A549 (cell line): ENCODE measurements at regions not wholly inside any gene's neighbourhood (a gene's known extent, or its start where the extent isn't known, plus 50 kb on each side); places are given as distances from the start of the nearest gene placed in this dataset.
"Not testable (repeated sequence)": the region's sequence is repeated elsewhere in the genome, so short reads cannot be mapped to it uniquely, and the experiment has no call there.

ENCODE experiments used
- ATAC-seq, 2 experiments: fragments of 200-7000 bp in 1 of 2; fragments of >200 bp in 1 of 2; cut with Nextera tagmentation in 1 of 2; cut with Tn5 transposase in 1 of 2; 3 replicates each; pipeline versions ENCODE4 v1.8.0 to v1.9.1; 2018 to 2020; ENCODE audit warnings: mild to moderate bottlenecking in 1 of 2, moderate library complexity in 1 of 2
- CTCF ChIA-PET: fragments of 300-600 bp; sonication (Branson Sonifier 250); formaldehyde crosslinking; extraction: SDS; loops from one replicate; lab custom pipeline; 2021; ENCODE audit warnings: antibody characterized with exemption, inconsistent platforms; lab: Yijun Ruan, JAX
- POLR2A ChIA-PET: fragments of 350-600 bp; formaldehyde crosslinking; extraction: SDS; loops from one replicate; lab custom pipeline; 2021; ENCODE audit warnings: antibody characterized with exemption, inconsistent platforms; lab: Yijun Ruan, JAX
- DNase-seq, 2 experiments: peaks; one replicate each; pipeline versions ENCODE4 v3.0.0 to v3.0.0-alpha.2; 2011 to 2016; ENCODE audit warnings: low read depth in 1 of 2, low spot score in 1 of 2
- FAIRE-seq: peaks from 2 replicates; lab custom pipeline; 2011; peaks lifted over from hg19 to GRCh38; lab: Jason Lieb, UNC
- H3K27ac ChIP-seq, 2 experiments: fragments of >200 bp; sonication (Bioruptor Twin); formaldehyde crosslinking; 3 replicates each; pipeline ENCODE4 v1.5.1; 2016 to 2017
- H3K4me1 ChIP-seq: fragments of >200 bp; sonication (Bioruptor Twin); formaldehyde crosslinking; 3 replicates; pipeline ENCODE4 v1.6.1; 2016
- H3K4me2 ChIP-seq: fragments of >200 bp; sonication (Bioruptor Twin); formaldehyde crosslinking; 3 replicates; pipeline ENCODE4 v1.6.1; 2016
- H3K4me3 ChIP-seq: fragments of >200 bp; sonication (Bioruptor Twin); formaldehyde crosslinking; 3 replicates; pipeline ENCODE4 v1.5.1; 2016
- H3K9me3 ChIP-seq: fragments of >200 bp; sonication (Bioruptor Twin); formaldehyde crosslinking; 3 replicates; pipeline ENCODE4 v1.6.1; 2016
- ATOH8 ChIP-seq: fragments of 250-450 bp; sonication (Bioruptor Pico); IDR thresholded peaks from 2 replicates; pipeline ENCODE4 v1.5.0; 2020; ENCODE audit warnings: low read depth, mild to moderate bottlenecking, moderate library complexity
- BHLHE40 ChIP-seq: IDR thresholded peaks from 2 replicates; pipeline ENCODE4 v1.6.1; 2012; ENCODE audit warnings: low read depth, low read length, inconsistent platforms
- CBX8 ChIP-seq: fragments of 200-600 bp; sonication (generic); IDR thresholded peaks from 2 replicates; pipeline ENCODE4 v1.6.1; 2016
- CHD2 ChIP-seq: fragments of 150-350 bp; IDR thresholded peaks from 2 replicates; pipeline ENCODE4 v1.6.1; 2014; ENCODE audit warnings: low read length; ENCODE audit not compliant: partially characterized antibody
- EP300 ChIP-seq, 2 experiments: fragments of >200 bp; sonication (Bioruptor Twin); formaldehyde crosslinking; IDR thresholded peaks; 2 replicates in 1 of 2; 3 replicates in 1 of 2; pipeline ENCODE4 v1.6.1; 2016 to 2017
- HEYL ChIP-seq: fragments of 250-450 bp; sonication (Bioruptor Pico); IDR thresholded peaks from 2 replicates; pipeline ENCODE4 v1.8.0; 2021; ENCODE audit warnings: mild to moderate bottlenecking, moderate library complexity
- HOXA7 ChIP-seq: fragments of 250-450 bp; sonication (Bioruptor Pico); IDR thresholded peaks from 2 replicates; pipeline ENCODE4 v1.5.0; 2020; ENCODE audit warnings: mild to moderate bottlenecking, moderate library complexity
- HOXB13 ChIP-seq: fragments of 250-450 bp; sonication (Bioruptor Pico); IDR thresholded peaks from 2 replicates; pipeline ENCODE4 v1.5.0; 2020; ENCODE audit warnings: low read depth, mild to moderate bottlenecking, moderate library complexity
- HOXB5 ChIP-seq: fragments of 250-450 bp; sonication (Bioruptor Pico); IDR thresholded peaks from 2 replicates; pipeline ENCODE4 v1.5.0; 2020; ENCODE audit warnings: mild to moderate bottlenecking, moderate library complexity
- JUN ChIP-seq, 2 experiments: fragments of >200 bp; sonication (Bioruptor Twin); formaldehyde crosslinking; IDR thresholded peaks; 2 replicates in 1 of 2; 3 replicates in 1 of 2; pipeline ENCODE4 v1.6.1; 2016 to 2017
- JUNB ChIP-seq: fragments of >200 bp; sonication (Bioruptor Twin); formaldehyde crosslinking; IDR thresholded peaks from 2 replicates; pipeline ENCODE4 v1.6.1; 2016
- MAX ChIP-seq: IDR thresholded peaks from 2 replicates; pipeline ENCODE4 v1.6.1; 2012
- MAZ ChIP-seq: fragments of 150-350 bp; IDR thresholded peaks from 2 replicates; pipeline ENCODE4 v1.6.1; 2014; ENCODE audit warnings: antibody characterized with exemption, low read depth, low read length, borderline replicate concordance
- NFE2L2 ChIP-seq: fragments of 150-350 bp; conservative IDR thresholded peaks from 2 replicates; pipeline ENCODE4 v1.6.1; 2014; ENCODE audit warnings: low read length
- NR3C1 ChIP-seq: fragments of >200 bp; sonication (Bioruptor Twin); formaldehyde crosslinking; IDR thresholded peaks from 3 replicates; pipeline ENCODE4 v1.6.1; 2017
- RARB ChIP-seq: fragments of 250-450 bp; sonication (Bioruptor Pico); IDR thresholded peaks from 2 replicates; pipeline ENCODE4 v1.8.0; 2021; ENCODE audit warnings: mild to moderate bottlenecking, moderate library complexity
- TP53 ChIP-seq: fragments of 250-450 bp; sonication (Bioruptor Pico); IDR thresholded peaks from 2 replicates; pipeline ENCODE4 v1.5.0; 2021; ENCODE audit warnings: mild to moderate bottlenecking, moderate library complexity
- ZC3H11A ChIP-seq: fragments of 450-650 bp; IDR thresholded peaks from 2 replicates; pipeline ENCODE4 v1.6.1; 2014; ENCODE audit warnings: antibody characterized with exemption, mild to moderate bottlenecking
- ZFP36 ChIP-seq: fragments of 450-650 bp; IDR thresholded peaks from 2 replicates; pipeline ENCODE4 v1.6.1; 2014; ENCODE audit warnings: borderline replicate concordance; ENCODE audit not compliant: partially characterized antibody
- ZSCAN20 ChIP-seq: fragments of 250-450 bp; sonication (Bioruptor Pico); IDR thresholded peaks from 2 replicates; pipeline ENCODE4 v1.8.0; 2022; ENCODE audit warnings: mild to moderate bottlenecking, moderate library complexity
- WGBS: methylation state at CpG from one replicate; pipeline ENCODE4 v1.1.6; 2017; ENCODE audit errors: missing lambda C conversion rate; 5-methylcytosine and 5-hydroxymethylcytosine counted together

GRCh38 chr13:63455938-63456337 is 2040.3 kb upstream of the PCDH20 start:
- Histone ChIP-seq H3K9me3 (no peaks in the 10 kb centered on the region), H3K27ac (no peak overlapping the region), H3K4me3 (no peak overlapping the region), H3K4me1 (no peaks in the 10 kb centered on the region), H3K4me2 (no peak overlapping the region)
- TF ChIP-seq HOXB13 (CRISPR knock-in tag) (no peak), ZFP36 (no peak), HEYL (CRISPR knock-in tag) (no peak), EP300 (IDR thresholded peaks at IDR 0.05) (no peak), JUN (IDR thresholded peaks at IDR 0.05) (no peak), MAX (no peak), ZSCAN20 (CRISPR knock-in tag) (no peak), JUNB (no peak), ZC3H11A (no peak), MAZ (no peak)
- ATAC-seq (peak in 1 of 2 experiments; percentile 53; a peak in 2 of 6 replicates), FAIRE-seq (no peak), DNase-seq (no peak)
- ChIA-PET POLR2A (no interaction called here), CTCF (interaction anchor here (0.8 kb wide), 1 partner anchor 10 kb away, joined by 4 read pairs; no protein-coding TSS in a partner anchor)
- 70% methylated on average over 3 of the region's 3 CpGs for WGBS

DNA sequence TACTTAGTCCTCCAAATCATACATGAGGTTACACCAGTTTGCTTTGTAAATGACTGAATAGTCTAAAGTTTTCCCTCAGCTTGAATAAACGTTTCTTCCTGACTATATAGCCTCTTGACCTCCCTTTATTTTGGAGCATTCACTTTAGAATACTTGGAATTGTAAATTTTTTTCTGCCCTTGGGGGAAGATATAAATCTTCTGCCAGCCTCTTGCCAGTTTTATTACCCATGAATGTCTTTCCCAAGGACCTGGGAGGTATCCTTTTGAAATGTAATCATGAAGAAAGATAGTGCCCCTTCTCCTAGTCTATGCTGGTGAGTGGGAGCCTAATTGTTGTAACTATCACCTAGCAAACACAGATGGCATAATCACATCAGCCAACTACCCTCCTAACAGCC is 2033.9 kb upstream of the PCDH20 start:
- Histone ChIP-seq H3K4me1 (no peaks in the 10 kb centered on the region), H3K9me3 (no peaks in the 10 kb centered on the region), H3K27ac (no peak overlapping the region), H3K4me3 (no peak overlapping the region), H3K4me2 (no peak overlapping the region)
- DNase-seq = peak in 1 of 2 experiments; percentile 5
- ChIA-PET POLR2A (no interaction called here), CTCF (no interaction called here)
- WGBS = 12% methylated on average over 1 of the region's 1 CpG
- ATAC-seq = no peak
- TF ChIP-seq HOXA7 (no peak), CBX8 (no peak), TP53 (no peak), HOXB13 (CRISPR knock-in tag) (no peak), BHLHE40 (no peak), CHD2 (no peak), HOXB5 (CRISPR knock-in tag) (no peak), RARB (no peak), JUNB (no peak), ZC3H11A (no peak), ATOH8 (CRISPR knock-in tag) (no peak), NFE2L2 (no peak)
- FAIRE-seq = no peak

- WGBS = 37% methylated on average over 3 of the region's 3 CpGs
- Histone ChIP-seq H3K4me1 (no peaks in the 10 kb centered on the region), H3K27ac (no peak overlapping the region), H3K4me2 (no peak overlapping the region), H3K4me3 (no peak overlapping the region), H3K9me3 (no peaks in the 10 kb centered on the region)
- ATAC-seq (no peak), FAIRE-seq (no peak), DNase-seq (no peak)
- POLR2A ChIA-PET = no interaction called here
- TF ChIP-seq MAX = no peak
- TF ChIP-seq TP53 = no peak
- TF ChIP-seq HOXB5 (CRISPR knock-in tag) = no peak
- TF ChIP-seq NR3C1 = no peak
- CTCF ChIA-PET = no interaction called here
Observed at GRCh38 chr13:63448692-63449091, 2033.0 kb upstream of the PCDH20 start.

- TF ChIP-seq CBX8 (no peak), HOXA7 (no peak)
- FAIRE-seq = no peak
- CTCF ChIA-PET = interaction anchor here (1.0 kb wide), 1 partner anchor 9 kb away, joined by 4 read pairs; no protein-coding TSS in a partner anchor
- Histone ChIP-seq H3K27ac (no peak overlapping the region), H3K9me3 (no peaks in the 10 kb centered on the region), H3K4me1 (no peaks in the 10 kb centered on the region), H3K4me2 (no peak overlapping the region), H3K4me3 (no peak overlapping the region)
- DNase-seq = no peak
- WGBS = 40% methylated on average over 6 of the region's 6 CpGs
- POLR2A ChIA-PET = no interaction called here
- no peak for ATAC-seq
Observed at GRCh38 chr13:63446329-63446728, 2030.7 kb upstream of the PCDH20 start.

- H3K27ac ChIP-seq = not testable (repeated sequence)
Observed at GRCh38 chr13:63444225-63444624, 2028.6 kb upstream of the PCDH20 start.

More at GRCh38 chr13:63444225-63444624, 2028.6 kb upstream of the PCDH20 start:
- ATAC-seq, FAIRE-seq, H3K4me3 ChIP-seq, H3K4me1 ChIP-seq, H3K9me3 ChIP-seq, H3K4me2 ChIP-seq, CTCF ChIA-PET, POLR2A ChIA-PET, DNase-seq: not testable (repeated sequence)
- WGBS = 53% methylated on average over 3 of the region's 3 CpGs
